Natural killer cell (primary cell): ENCODE measurements at regions not wholly inside any gene's neighbourhood (a gene's known extent, or its start where the extent isn't known, plus 50 kb on each side); places are given as distances from the start of the nearest gene placed in this dataset.

ENCODE experiments used
- ATAC-seq, 3 donors: fragments of 150-1000 bp in 2 of 3; fragments of 200-7000 bp in 1 of 3; cut with Tn5 transposase; 1 replicate in 1 of 3; 2 replicates in 2 of 3; pipeline ENCODE4 v1.10.0; 2021; ENCODE audit warnings: mild to moderate bottlenecking in 2 of 3, moderate library complexity in 2 of 3
- DNase-seq, 2 donors: peaks; one replicate each; pipeline versions ENCODE4 v3.0.0 to v3.0.0-alpha.2; 2013 to 2021; ENCODE audit warnings: mixed read lengths in 1 of 2
- H3K27ac ChIP-seq: one replicate; pipeline ENCODE4 v1.5.1; 2013; ENCODE audit warnings: mild to moderate bottlenecking, low read length
- H3K27me3 ChIP-seq: one replicate; pipeline ENCODE4 v1.6.1; 2013; ENCODE audit warnings: low read length; ENCODE audit not compliant: control insufficient read depth, insufficient read depth
- H3K36me3 ChIP-seq: one replicate; pipeline ENCODE4 v1.6.1; 2013; ENCODE audit warnings: low read length; ENCODE audit not compliant: control insufficient read depth, insufficient read depth
- H3K4me1 ChIP-seq: one replicate; pipeline ENCODE4 v1.6.1; 2013; ENCODE audit warnings: low read length; ENCODE audit not compliant: control insufficient read depth, insufficient read depth
- H3K4me3 ChIP-seq: one replicate; pipeline ENCODE4 v1.5.1; 2013; ENCODE audit warnings: low read length
- H3K9me3 ChIP-seq: one replicate; pipeline ENCODE4 v1.6.1; 2013; ENCODE audit warnings: low read length; ENCODE audit not compliant: control insufficient read depth, insufficient read depth
- H3K27ac Mint-ChIP-seq, 2 donors: one replicate each; pipeline ENCODE4 v1.8.0; 2022; ENCODE audit warnings: mild to moderate bottlenecking in 2 of 2, mixed read lengths in 2 of 2, moderate library complexity in 1 of 2
- H3K27me3 Mint-ChIP-seq, 2 donors: one replicate each; pipeline ENCODE4 v1.8.0; 2022; ENCODE audit warnings: low read depth in 2 of 2, mixed read lengths in 2 of 2
- H3K36me3 Mint-ChIP-seq: one replicate; pipeline ENCODE4 v1.8.0; 2022; ENCODE audit warnings: mixed read lengths
- H3K4me1 Mint-ChIP-seq, 2 donors: one replicate each; pipeline ENCODE4 v1.8.0; 2022; ENCODE audit warnings: mixed read lengths in 2 of 2
- H3K4me3 Mint-ChIP-seq: one replicate; pipeline ENCODE4 v1.8.0; 2022; ENCODE audit warnings: mild to moderate bottlenecking, moderate library complexity, mixed read lengths
- H3K9me3 Mint-ChIP-seq, 2 donors: one replicate each; pipeline ENCODE4 v1.8.0; 2022; ENCODE audit warnings: mixed read lengths in 2 of 2
- CTCF ChIP-seq: fragments of 200-600 bp; IDR thresholded peaks from one replicate; pipeline ENCODE4 v1.8.0; 2022; ENCODE audit warnings: antibody characterized with exemption
- WGBS: methylation state at CpG from one replicate; pipeline ENCODE4 v1.1.7; 2013; ENCODE audit warnings: missing lambda C conversion rate; ENCODE audit not compliant: insufficient coverage; 5-methylcytosine and 5-hydroxymethylcytosine counted together
- intact Hi-C: fragments of 100-400 bp; cut with micrococcal nuclease; formaldehyde crosslinking; loops from one replicate; pipeline ENCODE4 v1.14.2; 2022

- H3K4me3 ChIP-seq = no peak overlapping the region
- no peaks in the 10 kb centered on the region for H3K36me3 Mint-ChIP-seq
- H3K27me3 Mint-ChIP-seq = no peaks in the 10 kb centered on the region
- H3K9me3 Mint-ChIP-seq = peaks cover 3 to 13% of the 10 kb centered on the region in 2 donors
- H3K27ac ChIP-seq = no peak overlapping the region
- H3K4me1 ChIP-seq = no peaks in the 10 kb centered on the region
- intact Hi-C loops = no loop called here
- ATAC-seq (no peak), DNase-seq (no peak)
- WGBS = 67% methylated on average over 2 of the region's 2 CpGs
- H3K9me3 ChIP-seq = no peaks in the 10 kb centered on the region
- no peak overlapping the region for H3K27ac Mint-ChIP-seq
- H3K4me3 Mint-ChIP-seq = no peak overlapping the region
- no peaks in the 10 kb centered on the region for H3K36me3 ChIP-seq
- TF ChIP-seq CTCF = no peak
- H3K4me1 Mint-ChIP-seq = no peaks in the 10 kb centered on the region
- H3K27me3 ChIP-seq = no peaks in the 10 kb centered on the region
These were observed 989.4 kb downstream of the CCSER2 start for GRCh38 chr10:85317827-85318226.

- Mint-ChIP-seq H3K27me3 (no peaks in the 10 kb centered on the region), H3K27ac (no peak overlapping the region), H3K4me1 (no peaks in the 10 kb centered on the region), H3K36me3 (no peaks in the 10 kb centered on the region), H3K9me3 (peaks cover 3 to 13% of the 10 kb centered on the region in 2 donors), H3K4me3 (no peak overlapping the region)
- ATAC-seq (no peak), DNase-seq (no peak)
- Histone ChIP-seq H3K4me1 (no peaks in the 10 kb centered on the region), H3K27me3 (no peaks in the 10 kb centered on the region), H3K4me3 (no peak overlapping the region), H3K36me3 (no peaks in the 10 kb centered on the region), H3K27ac (no peak overlapping the region), H3K9me3 (no peaks in the 10 kb centered on the region)
- intact Hi-C loops = no loop called here
- TF ChIP-seq CTCF = no peak
- WGBS = 69% methylated on average over 8 of the region's 9 CpGs
These were observed 990.7 kb downstream of the CCSER2 start for GRCh38 chr10:85318809-85319807.

GRCh38 chr10:85319826-85320225 lies 991.4 kb downstream of the CCSER2 start:
- Mint-ChIP-seq H3K27ac (no peak overlapping the region), H3K36me3 (no peaks in the 10 kb centered on the region), H3K4me3 (no peak overlapping the region), H3K9me3 (peaks cover 3 to 13% of the 10 kb centered on the region in 2 donors), H3K4me1 (no peaks in the 10 kb centered on the region), H3K27me3 (no peaks in the 10 kb centered on the region)
- WGBS = 76% methylated on average over 3 of the region's 3 CpGs
- ATAC-seq = no peak
- Histone ChIP-seq H3K36me3 (no peaks in the 10 kb centered on the region), H3K27me3 (no peaks in the 10 kb centered on the region), H3K4me1 (no peaks in the 10 kb centered on the region), H3K4me3 (no peak overlapping the region), H3K27ac (no peak overlapping the region), H3K9me3 (no peaks in the 10 kb centered on the region)
- no peak for DNase-seq
- intact Hi-C loops = no loop called here
- no peak for TF ChIP-seq CTCF
